Adipocyte (in vitro differentiated cells): ENCODE measurements at regions not wholly inside any gene's neighbourhood (a gene's known extent, or its start where the extent isn't known, plus 50 kb on each side); places are given as distances from the start of the nearest gene placed in this dataset.

Experiments used
- DNase-seq: peaks from one replicate; pipeline ENCODE4 v3.0.0-alpha.2; 2015; ENCODE audit warnings: low read depth
- H3K27me3 ChIP-seq: replicated peaks from 2 replicates; pipeline ENCODE4 v1.7.0; 2013; ENCODE audit warnings: mild to moderate bottlenecking, low read length, moderate library complexity; ENCODE audit not compliant: control insufficient read depth, insufficient read depth
- H3K36me3 ChIP-seq: 2 replicates; pipeline ENCODE4 v1.7.0; 2013; ENCODE audit warnings: low read length, mild to moderate bottlenecking, moderate library complexity; ENCODE audit not compliant: control insufficient read depth, insufficient read depth, severe bottlenecking
- H3K4me1 ChIP-seq: 2 replicates; pipeline ENCODE4 v1.7.0; 2013; ENCODE audit warnings: mild to moderate bottlenecking, low read length, moderate library complexity; ENCODE audit not compliant: control insufficient read depth, insufficient read depth
- H3K4me3 ChIP-seq: 2 replicates; pipeline ENCODE4 v1.7.0; 2013; ENCODE audit warnings: mild to moderate bottlenecking, low read length, moderate library complexity
- H3K9ac ChIP-seq: 2 replicates; pipeline ENCODE4 v1.7.0; 2013; ENCODE audit warnings: mild to moderate bottlenecking, low read length, moderate library complexity
- H3K9me3 ChIP-seq: 2 replicates; pipeline ENCODE4 v1.7.0; 2013; ENCODE audit warnings: mild to moderate bottlenecking, low read length, moderate library complexity; ENCODE audit not compliant: control insufficient read depth

DNA sequence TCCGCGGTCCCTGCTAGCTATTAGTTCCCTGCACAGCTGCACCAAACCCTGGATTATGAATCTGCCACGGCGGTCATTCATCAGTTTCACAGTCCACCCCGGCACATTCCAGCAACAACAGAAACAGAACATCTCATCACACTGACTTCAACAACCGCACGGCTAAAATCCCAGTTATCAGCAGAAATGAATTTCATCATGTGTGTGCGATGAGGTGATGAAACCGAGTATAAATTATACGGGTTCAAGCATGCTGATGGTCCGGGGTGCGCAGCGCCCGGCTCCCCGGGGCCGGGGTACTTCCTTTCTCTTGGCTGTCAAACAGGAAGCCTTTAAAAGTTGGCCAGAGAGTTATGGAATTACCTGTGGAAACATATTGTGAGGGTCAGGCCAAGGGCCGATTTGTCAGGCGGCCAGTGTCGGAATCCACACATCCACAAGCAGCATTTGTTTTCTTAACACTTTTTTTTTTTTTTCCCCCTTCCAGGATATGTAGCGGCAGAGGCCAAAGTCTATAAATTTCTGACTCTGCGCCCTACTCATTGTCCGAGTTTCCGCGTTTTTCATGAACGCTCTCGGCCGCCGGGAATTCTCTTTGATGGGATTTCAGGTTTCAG, 420.9 kb upstream of the MGMT start:
- DNase-seq = no peak
- no peaks in the 10 kb centered on the region for H3K9me3 ChIP-seq
- no peaks in the 10 kb centered on the region for H3K27me3 ChIP-seq
- H3K9ac ChIP-seq = peak overlapping the region; percentile 21
- H3K4me3 ChIP-seq = peak overlapping the region; percentile 68
- H3K4me1 ChIP-seq = peaks cover 4% of the 10 kb centered on the region
- no peaks in the 10 kb centered on the region for H3K36me3 ChIP-seq

DNA sequence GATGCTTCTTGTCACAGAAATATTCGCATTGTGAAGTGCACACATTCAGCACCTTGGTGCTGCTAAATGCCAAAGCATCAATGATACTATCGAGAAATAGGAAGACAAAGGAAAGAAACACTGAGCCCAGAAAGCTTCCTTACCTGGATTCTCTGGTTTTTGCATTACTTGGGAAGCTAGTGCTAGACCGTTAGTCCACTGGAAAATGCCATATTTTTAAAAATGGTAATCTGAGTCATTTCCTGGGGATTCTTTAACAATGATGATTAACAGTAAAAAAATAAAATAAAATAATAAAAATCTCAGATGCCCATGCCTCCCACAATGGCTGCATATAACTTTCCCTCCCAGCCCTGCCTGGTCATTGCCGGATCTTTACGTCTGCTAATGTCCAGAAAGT, 420.1 kb upstream of the MGMT start:
- Histone ChIP-seq H3K9me3 (no peaks in the 10 kb centered on the region), H3K36me3 (no peaks in the 10 kb centered on the region), H3K9ac (no peak overlapping the region), H3K4me1 (peaks cover 4% of the 10 kb centered on the region), H3K27me3 (no peaks in the 10 kb centered on the region), H3K4me3 (peak overlapping the region; percentile 68)
- no peak for DNase-seq

DNA sequence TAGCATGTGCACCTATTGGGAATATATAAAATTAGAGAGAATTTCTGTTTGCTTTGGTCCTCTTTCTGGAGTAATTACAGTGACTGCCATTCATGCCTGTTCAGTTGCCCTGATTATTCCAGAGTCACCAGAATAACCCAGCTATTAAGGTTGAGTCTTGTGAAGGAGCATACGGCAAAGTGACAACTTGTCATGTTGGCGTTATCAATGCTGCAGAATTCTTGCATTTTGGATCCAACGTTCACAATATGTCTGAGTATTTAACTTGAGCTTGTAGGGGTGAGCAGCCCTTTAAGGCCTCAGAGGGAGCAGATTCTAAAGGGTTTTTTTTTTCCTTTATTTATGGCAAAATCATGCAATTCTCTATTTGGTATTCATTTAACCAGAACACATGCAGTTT, 419.4 kb upstream of the MGMT start:
- H3K4me1 ChIP-seq = peaks cover 4% of the 10 kb centered on the region
- no peak overlapping the region for H3K4me3 ChIP-seq
- DNase-seq = no peak
- no peak overlapping the region for H3K9ac ChIP-seq
- H3K27me3 ChIP-seq = no peaks in the 10 kb centered on the region
- H3K9me3 ChIP-seq = no peaks in the 10 kb centered on the region
- H3K36me3 ChIP-seq = no peaks in the 10 kb centered on the region

DNA sequence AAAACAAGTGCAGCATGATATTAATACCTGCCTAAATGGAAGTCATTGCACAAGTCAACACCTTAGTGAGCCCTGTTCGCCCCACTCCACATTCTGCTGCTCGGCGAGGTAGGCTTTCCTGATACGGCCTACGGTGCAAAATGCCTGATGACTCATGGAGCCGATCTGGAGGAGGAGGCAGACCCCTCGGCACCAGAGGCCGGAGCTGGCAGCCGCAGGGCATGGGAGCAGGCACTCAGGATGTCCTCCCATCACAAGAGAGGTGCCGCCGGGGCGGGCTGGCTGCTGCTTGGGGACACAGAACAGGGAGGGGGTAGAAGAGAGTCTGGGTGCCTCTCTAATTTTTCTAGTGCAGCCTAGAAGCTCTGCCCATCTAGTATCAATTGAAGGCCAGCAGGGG, 418.5 kb upstream of the MGMT start:
- Histone ChIP-seq H3K36me3 (no peaks in the 10 kb centered on the region), H3K4me1 (peaks cover 4% of the 10 kb centered on the region), H3K4me3 (no peak overlapping the region), H3K9me3 (no peaks in the 10 kb centered on the region), H3K9ac (no peak overlapping the region), H3K27me3 (no peaks in the 10 kb centered on the region)
- no peak for DNase-seq

DNA sequence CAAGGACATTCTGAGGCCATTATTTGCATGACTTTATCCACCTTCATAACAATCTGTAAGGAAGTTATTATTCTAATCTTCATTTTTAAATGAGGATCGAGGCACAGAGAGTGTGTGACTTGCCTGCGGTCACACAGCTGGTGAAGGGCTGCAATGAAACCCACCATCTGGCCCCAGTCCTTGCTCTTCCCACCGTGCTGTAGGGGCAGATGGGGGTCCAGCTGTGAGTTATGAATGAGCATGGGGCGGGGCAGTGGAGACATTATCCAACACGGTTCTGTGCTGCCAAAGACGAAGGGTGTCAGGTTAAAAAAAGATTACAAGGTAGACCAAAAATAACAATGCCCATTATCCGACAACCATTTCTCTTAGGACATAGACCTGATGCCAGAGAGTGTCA, 417.5 kb upstream of the MGMT start:
- no peaks in the 10 kb centered on the region for H3K36me3 ChIP-seq
- no peak overlapping the region for H3K4me3 ChIP-seq
- H3K4me1 ChIP-seq = peaks cover 4% of the 10 kb centered on the region
- no peak overlapping the region for H3K9ac ChIP-seq
- no peak for DNase-seq
- no peaks in the 10 kb centered on the region for H3K27me3 ChIP-seq
- no peaks in the 10 kb centered on the region for H3K9me3 ChIP-seq

DNA sequence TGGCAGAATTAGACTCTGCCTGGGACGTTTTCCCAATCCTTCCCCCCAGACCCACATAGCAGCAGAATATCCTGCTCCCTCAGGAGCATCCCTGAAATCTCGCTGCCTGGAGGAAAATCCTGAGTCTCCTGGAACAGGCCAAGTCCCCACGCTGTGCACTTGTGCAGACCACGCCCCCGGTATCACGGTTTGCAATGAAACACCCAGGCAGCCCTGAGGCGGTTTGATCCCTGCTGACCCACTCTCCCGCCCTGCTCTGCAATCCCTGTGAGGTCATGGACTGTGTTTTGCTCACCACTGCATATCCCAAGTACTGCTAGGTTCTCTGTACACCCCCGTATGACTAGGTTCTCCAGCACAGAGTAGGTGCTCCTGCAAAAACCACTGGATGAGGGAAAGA, 411.8 kb upstream of the MGMT start:
- H3K27me3 ChIP-seq = no peaks in the 10 kb centered on the region
- DNase-seq = no peak
- H3K36me3 ChIP-seq = no peaks in the 10 kb centered on the region
- H3K4me1 ChIP-seq = no peaks in the 10 kb centered on the region
- H3K9me3 ChIP-seq = no peaks in the 10 kb centered on the region
- no peak overlapping the region for H3K4me3 ChIP-seq
- no peak overlapping the region for H3K9ac ChIP-seq

DNA sequence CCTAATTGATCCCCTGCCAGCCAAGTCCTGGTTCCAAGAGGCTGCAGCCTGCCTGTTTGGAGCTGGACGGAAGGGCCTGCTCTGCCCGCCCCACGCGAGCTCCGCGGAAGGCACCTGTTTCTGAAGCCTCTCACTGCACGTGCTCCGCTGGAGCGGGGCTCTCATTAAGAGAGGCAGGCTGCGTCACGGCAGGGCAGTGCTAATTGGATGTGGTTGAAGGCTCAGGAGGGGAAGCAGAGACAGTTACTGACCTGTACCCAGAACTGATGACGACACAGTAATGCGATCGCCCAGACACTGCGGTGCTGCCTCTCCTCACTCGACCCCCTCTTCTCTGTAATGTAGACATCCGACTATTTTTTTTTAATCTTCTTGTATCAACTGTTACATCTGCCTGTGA, 411.1 kb upstream of the MGMT start:
- no peaks in the 10 kb centered on the region for H3K4me1 ChIP-seq
- no peaks in the 10 kb centered on the region for H3K9me3 ChIP-seq
- no peaks in the 10 kb centered on the region for H3K36me3 ChIP-seq
- DNase-seq = no peak
- no peak overlapping the region for H3K4me3 ChIP-seq
- H3K9ac ChIP-seq = no peak overlapping the region
- H3K27me3 ChIP-seq = no peaks in the 10 kb centered on the region

DNA sequence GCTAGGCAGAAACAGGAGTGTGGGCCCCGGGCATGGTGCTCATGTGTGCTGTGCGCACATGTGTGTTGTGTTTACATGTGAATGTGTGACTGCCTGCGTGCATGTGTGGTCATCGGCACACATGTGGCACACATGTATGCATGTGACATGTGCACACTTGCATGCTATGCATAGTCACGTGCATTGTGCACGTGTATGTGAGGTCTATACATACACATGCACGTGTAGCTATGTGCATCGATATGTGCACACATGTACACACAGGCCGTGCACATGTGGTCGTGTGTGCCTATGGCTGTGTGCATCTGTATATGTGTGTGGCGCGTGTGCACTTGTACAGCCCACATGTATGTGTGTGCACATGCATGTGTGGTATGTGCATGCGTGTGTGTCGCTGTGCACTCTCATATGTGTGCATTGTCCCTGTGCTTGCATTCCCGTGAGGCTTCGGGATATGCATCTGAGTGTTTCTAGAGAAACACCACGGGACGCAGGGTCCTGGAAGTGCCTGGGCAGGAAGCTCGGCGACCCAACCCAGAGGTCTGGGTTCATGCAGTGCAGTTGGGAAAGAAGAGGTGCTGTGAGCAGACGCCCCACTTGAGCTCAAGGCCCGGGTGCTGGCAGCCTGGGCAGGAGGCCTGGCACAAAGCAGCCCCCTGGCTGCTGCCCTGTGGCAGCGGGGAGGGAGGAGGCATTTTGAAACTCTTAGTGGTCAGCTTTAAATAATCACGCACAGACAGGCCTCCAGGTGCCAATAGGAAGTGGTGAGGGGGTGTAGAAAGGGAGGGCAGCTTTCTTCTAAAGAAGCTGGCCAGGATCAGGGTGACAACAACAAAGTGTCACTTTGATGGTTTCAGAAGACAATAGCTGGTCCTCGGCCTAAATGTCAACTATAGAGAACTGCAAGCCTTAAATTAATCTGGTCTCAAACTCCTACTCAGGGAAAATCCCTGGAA, 410.0 kb upstream of the MGMT start:
- no peaks in the 10 kb centered on the region for H3K27me3 ChIP-seq
- no peaks in the 10 kb centered on the region for H3K36me3 ChIP-seq
- no peaks in the 10 kb centered on the region for H3K9me3 ChIP-seq
- no peak overlapping the region for H3K9ac ChIP-seq
- DNase-seq = no peak
- no peak overlapping the region for H3K4me3 ChIP-seq
- no peaks in the 10 kb centered on the region for H3K4me1 ChIP-seq

DNA sequence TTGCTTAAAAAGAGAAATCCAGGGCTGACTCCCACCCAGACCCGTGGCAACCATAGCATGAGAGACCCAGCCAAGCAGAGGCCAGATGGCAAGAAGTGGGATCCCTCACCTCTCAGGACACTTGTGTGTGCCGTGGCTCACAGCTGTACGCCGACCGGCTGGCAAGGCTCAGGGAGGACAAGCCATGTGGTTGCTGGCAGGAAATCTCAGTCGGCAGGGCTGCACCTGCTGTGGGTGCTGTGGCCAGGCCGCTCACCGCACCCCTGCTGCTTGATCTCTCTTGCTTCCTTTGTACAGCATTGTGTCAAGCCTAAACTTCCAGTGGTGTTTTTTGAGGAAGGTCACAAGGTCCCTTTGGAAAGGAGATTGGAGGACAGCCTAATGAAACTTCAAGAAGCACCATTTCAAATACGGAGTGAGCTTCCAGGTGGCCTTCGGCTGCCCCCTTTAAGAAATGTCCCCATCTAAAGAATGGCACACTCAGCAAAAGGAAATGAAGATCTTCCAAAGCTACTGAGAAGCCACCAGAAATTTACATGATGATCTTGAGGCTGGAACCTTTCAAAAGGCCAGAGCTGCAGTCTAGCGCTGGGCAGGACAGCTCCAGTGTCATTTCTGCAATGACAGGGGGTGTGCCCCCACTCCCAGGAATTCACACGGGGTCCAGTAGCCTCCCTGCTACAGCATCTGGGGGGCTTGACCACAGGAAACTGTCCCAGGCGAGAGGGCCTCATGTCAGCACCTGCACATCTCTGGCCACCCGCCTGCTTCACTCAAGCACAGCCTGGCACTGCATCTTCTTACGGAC, 409.0 kb upstream of the MGMT start:
- Histone ChIP-seq H3K36me3 (no peaks in the 10 kb centered on the region), H3K4me1 (no peaks in the 10 kb centered on the region), H3K9ac (no peak overlapping the region), H3K9me3 (no peaks in the 10 kb centered on the region), H3K27me3 (no peaks in the 10 kb centered on the region), H3K4me3 (no peak overlapping the region)
- DNase-seq = no peak

DNA sequence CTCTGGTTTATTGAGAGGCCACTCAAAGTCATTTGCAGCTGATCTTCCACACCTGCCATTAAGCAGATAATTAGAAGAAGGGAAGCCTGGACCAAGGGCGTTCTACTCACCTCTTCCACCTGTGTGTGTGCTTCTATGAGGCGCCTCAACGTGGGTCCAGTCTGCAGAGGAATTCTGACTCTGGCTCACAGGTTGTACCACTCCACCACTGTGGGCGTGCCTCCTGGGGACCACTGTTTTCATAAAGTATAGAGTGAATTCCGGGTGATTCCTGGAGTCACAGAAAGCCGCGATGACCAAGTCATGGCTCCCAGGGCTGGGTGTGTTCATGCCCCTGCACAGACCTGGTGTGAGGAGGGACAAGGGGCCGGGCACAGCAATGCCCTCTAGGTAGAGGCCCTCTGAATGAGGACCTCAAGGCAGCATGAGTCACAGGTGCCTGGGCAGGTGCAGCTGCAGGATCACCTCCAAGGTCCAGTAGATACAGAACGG, 408.3 kb upstream of the MGMT start:
- Histone ChIP-seq H3K4me1 (no peaks in the 10 kb centered on the region), H3K9me3 (no peaks in the 10 kb centered on the region), H3K27me3 (no peaks in the 10 kb centered on the region), H3K36me3 (no peaks in the 10 kb centered on the region), H3K4me3 (no peak overlapping the region), H3K9ac (no peak overlapping the region)
- DNase-seq = no peak

DNA sequence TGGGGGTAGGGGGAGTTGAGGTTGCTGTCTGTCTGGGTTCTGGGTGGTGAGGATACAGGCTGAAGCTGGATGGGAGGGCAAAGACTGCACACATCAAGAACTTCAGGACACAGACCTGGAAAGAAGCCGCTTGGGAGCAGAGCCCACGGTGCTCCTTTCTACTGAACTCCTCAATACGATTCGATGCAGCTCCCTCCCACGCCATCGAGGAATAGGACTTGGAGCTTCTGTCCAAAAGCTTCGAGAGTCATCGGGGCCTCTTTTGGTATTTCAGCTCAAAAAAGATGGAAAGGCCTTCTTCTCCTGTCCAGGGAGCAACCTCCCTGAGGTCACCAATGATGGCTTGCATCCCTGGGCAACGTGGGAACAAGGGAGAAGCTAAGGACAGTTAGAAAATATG, 407.1 kb upstream of the MGMT start:
- H3K9me3 ChIP-seq = no peaks in the 10 kb centered on the region
- H3K36me3 ChIP-seq = no peaks in the 10 kb centered on the region
- no peak for DNase-seq
- H3K4me3 ChIP-seq = no peak overlapping the region
- H3K27me3 ChIP-seq = no peaks in the 10 kb centered on the region
- H3K9ac ChIP-seq = no peak overlapping the region
- no peaks in the 10 kb centered on the region for H3K4me1 ChIP-seq
